Immature natural killer cell (primary cell): ENCODE measurements at regions not wholly inside any gene's neighbourhood (a gene's known extent, or its start where the extent isn't known, plus 50 kb on each side); places are given as distances from the start of the nearest gene placed in this dataset.
"Not testable (repeated sequence)": the region's sequence is repeated elsewhere in the genome, so short reads cannot be mapped to it uniquely, and the experiment has no call there.

Experiments used
- DNase-seq, 3 donors: peaks; one replicate each; pipeline ENCODE4 v3.0.0; 2022; ENCODE audit warnings: mixed read lengths in 1 of 3
- H3K27ac Mint-ChIP-seq, 6 donors: one replicate each; pipeline ENCODE4 v1.8.0; 2020; ENCODE audit warnings: mixed read lengths in 6 of 6, mild to moderate bottlenecking in 5 of 6, inconsistent platforms in 4 of 6, moderate library complexity in 3 of 6
- H3K27me3 Mint-ChIP-seq, 3 donors: one replicate each; pipeline ENCODE4 v1.8.0; 2020 to 2021; ENCODE audit warnings: low read depth in 3 of 3, mild to moderate bottlenecking in 3 of 3, mixed read lengths in 3 of 3, moderate library complexity in 3 of 3, inconsistent platforms in 1 of 3
- H3K36me3 Mint-ChIP-seq, 3 donors: one replicate each; pipeline ENCODE4 v1.8.0; 2020; ENCODE audit warnings: mixed read lengths in 3 of 3, inconsistent platforms in 2 of 3, mild to moderate bottlenecking in 2 of 3
- H3K4me1 Mint-ChIP-seq, 2 donors: one replicate each; pipeline ENCODE4 v1.8.0; 2020; ENCODE audit warnings: inconsistent platforms in 2 of 2, mild to moderate bottlenecking in 2 of 2, mixed read lengths in 2 of 2, moderate library complexity in 1 of 2
- H3K4me3 Mint-ChIP-seq, 5 donors: one replicate each; pipeline ENCODE4 v1.8.0; 2020; ENCODE audit warnings: mild to moderate bottlenecking in 5 of 5, mixed read lengths in 5 of 5, inconsistent platforms in 3 of 5, moderate library complexity in 3 of 5
- H3K9me3 Mint-ChIP-seq, 6 donors: one replicate each; pipeline ENCODE4 v1.8.0; 2020; ENCODE audit warnings: mild to moderate bottlenecking in 6 of 6, mixed read lengths in 6 of 6, inconsistent platforms in 4 of 6, moderate library complexity in 3 of 6

DNA sequence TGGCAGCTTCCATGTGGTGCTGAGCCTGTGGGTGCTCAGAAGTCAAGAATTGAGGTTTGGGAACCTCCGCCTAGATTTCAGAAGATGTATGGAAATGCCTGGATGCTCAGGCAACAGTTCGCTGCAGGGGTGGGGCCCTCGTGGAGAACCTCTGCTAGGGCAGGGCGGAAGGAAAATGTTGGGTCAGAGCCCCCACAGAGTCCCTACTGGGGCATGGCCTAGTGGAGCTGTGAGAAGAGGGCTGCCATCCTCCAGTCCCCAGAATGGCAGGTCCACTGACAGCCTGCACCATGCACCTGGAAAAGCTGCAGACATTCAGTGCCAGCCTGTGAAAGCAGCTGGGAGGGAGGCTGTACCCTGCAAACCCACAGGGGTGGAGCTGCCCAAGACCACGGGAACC lies 56.5 kb upstream of the PCLO start:
- not testable (repeated sequence) for H3K4me3 Mint-ChIP-seq, H3K27me3 Mint-ChIP-seq, H3K4me1 Mint-ChIP-seq, DNase-seq, H3K27ac Mint-ChIP-seq, H3K36me3 Mint-ChIP-seq
- peaks cover 12 to 48% (median 21%) of the 10 kb centered on the region in 6 donors for H3K9me3 Mint-ChIP-seq

DNA sequence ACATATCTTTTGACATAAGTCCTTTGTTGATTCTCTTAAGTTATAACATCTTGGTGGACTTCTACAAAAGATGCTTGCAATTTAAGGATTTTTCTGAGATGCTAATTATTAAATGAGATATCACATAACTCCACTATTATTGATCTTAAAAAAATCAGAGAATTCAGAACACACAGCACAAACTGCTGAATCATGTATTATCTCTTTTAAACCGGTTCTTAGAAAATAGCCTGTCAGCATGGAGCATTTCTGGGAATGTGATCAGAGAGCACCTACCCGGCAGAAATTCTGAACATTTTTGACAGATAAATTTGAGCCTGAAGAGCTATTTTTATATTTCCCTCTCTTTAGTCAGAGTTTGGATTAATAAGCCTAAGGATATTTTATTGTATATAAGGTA lies 50.2 kb upstream of the PCLO start:
- no peaks in the 10 kb centered on the region for H3K27me3 Mint-ChIP-seq
- H3K27ac Mint-ChIP-seq, result no peak overlapping the region
- no peak for DNase-seq
- H3K36me3 Mint-ChIP-seq, result no peaks in the 10 kb centered on the region
- no peak overlapping the region for H3K4me3 Mint-ChIP-seq
- peaks cover 5 to 31% (median 12%) of the 10 kb centered on the region in 6 donors for H3K9me3 Mint-ChIP-seq
- no peaks in the 10 kb centered on the region for H3K4me1 Mint-ChIP-seq
